ENCODE measurements at regions not wholly inside any gene's neighbourhood (a gene's known extent, or its start where the extent isn't known, plus 50 kb on each side); places are given as distances from the start of the nearest gene placed in this dataset.

DNA sequence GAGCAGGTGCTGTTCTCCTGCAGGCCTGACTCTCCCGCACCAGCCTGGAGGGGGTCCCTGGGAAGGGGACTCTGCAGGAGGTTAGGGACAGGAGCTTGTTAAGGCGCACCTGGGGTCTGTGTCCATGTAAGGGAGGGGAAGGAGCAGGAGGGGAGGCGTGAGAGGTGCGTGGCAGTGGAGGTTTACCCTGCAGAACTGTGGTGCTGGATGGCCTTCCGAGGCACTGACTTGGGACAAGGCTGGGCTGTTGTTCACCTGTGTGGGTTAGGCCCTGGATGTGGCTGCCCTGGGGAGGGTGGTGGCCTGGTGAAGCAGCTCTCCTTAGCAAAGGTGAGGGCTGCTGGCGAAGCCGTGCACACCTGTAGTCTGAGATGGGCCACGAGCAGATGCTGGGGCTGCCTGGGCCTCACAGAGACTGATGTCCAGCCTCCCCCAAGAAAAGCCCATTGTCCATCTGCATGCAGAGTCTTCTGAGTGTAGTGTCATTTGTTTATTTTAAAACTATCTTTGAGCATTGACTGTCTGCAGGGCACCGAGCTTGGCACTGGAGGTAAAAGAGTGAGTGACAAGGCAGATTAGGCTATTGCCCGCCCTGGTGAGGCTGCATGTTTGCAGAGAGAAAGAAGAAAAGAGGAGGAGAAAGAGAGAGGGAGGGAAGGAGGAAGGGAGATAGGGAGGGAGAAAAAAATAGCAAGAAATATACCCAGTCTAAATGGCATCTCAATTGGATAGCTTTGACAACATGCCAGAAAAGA lies 225.3 kb downstream of the GLRX3 start:
- Histone ChIP-seq H3K9me3 (ENCODE audit: insufficient read depth, low read length) (no peaks in the 10 kb centered on the region), H3K79me2 (ENCODE audit: low read length) (no peaks in the 10 kb centered on the region), H3K27ac (ENCODE audit: low read length) (no peak overlapping the region), H3K4me2 (ENCODE audit: low read length) (no peak overlapping the region), H2AFZ (ENCODE audit: low read depth, low read length) (no peak overlapping the region), H3K36me3 (replicated peaks; ENCODE audit: low read depth, low read length) (no peaks in the 10 kb centered on the region), H3K9ac (ENCODE audit: low read length) (no peak overlapping the region), H3K4me1 (ENCODE audit: low read length) (no peaks in the 10 kb centered on the region), H4K20me1 (ENCODE audit: insufficient read depth, low read length) (no peaks in the 10 kb centered on the region), H3K27me3 (ENCODE audit: low read depth, low read length) (no peaks in the 10 kb centered on the region), H3K4me3 (ENCODE audit: low read length) (no peak overlapping the region)
- TF ChIP-seq, protein P1, sequence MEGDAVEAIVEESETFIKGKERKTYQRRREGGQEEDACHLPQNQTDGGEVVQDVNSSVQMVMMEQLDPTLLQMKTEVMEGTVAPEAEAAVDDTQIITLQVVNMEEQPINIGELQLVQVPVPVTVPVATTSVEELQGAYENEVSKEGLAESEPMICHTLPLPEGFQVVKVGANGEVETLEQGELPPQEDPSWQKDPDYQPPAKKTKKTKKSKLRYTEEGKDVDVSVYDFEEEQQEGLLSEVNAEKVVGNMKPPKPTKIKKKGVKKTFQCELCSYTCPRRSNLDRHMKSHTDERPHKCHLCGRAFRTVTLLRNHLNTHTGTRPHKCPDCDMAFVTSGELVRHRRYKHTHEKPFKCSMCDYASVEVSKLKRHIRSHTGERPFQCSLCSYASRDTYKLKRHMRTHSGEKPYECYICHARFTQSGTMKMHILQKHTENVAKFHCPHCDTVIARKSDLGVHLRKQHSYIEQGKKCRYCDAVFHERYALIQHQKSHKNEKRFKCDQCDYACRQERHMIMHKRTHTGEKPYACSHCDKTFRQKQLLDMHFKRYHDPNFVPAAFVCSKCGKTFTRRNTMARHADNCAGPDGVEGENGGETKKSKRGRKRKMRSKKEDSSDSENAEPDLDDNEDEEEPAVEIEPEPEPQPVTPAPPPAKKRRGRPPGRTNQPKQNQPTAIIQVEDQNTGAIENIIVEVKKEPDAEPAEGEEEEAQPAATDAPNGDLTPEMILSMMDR (IDR thresholded peaks at IDR 0.05; ENCODE audit: low read depth, low read length) = no peak
- TF ChIP-seq EZH2phosphoT487 (IDR thresholded peaks at IDR 0.05; ENCODE audit: low read depth) = no peak

GRCh38 chr10:130362308-130362761 lies 226.1 kb downstream of the GLRX3 start:
- Histone ChIP-seq H3K27ac (ENCODE audit: low read length) (no peak overlapping the region), H3K9me3 (ENCODE audit: insufficient read depth, low read length) (no peaks in the 10 kb centered on the region), H3K4me2 (ENCODE audit: low read length) (no peak overlapping the region)

DNA sequence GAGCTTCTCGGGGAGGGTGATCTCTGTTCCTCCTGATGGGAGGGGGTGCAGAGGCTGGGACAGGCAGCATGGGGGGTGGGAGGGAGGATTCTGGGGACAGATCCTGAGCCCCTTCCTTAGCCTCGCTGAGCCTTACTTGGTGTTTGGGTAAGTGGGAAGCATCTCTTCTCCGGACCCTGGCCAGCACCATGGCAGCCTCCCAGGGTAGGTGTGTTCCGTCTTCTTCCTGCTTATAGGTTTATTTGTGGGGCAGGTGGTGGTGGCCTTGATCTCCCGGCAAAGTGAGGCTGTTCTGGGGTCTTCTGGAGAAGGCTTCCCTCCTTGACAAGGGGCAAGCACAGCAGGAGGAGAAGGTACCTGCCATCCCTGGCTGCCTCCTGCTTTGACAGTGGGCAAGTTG lies 226.9 kb downstream of the GLRX3 start:
- no peak for TF ChIP-seq EZH2phosphoT487 (IDR thresholded peaks at IDR 0.05; ENCODE audit: low read depth)
- TF ChIP-seq, protein P1 (IDR thresholded peaks at IDR 0.05; ENCODE audit: low read depth, low read length) = no peak
- no peaks in the 10 kb centered on the region for H3K4me1 ChIP-seq (ENCODE audit: low read length)
- no peaks in the 10 kb centered on the region for H3K27me3 ChIP-seq (ENCODE audit: low read depth, low read length)
- no peak overlapping the region for H3K4me3 ChIP-seq (ENCODE audit: low read length)
- no peaks in the 10 kb centered on the region for H3K79me2 ChIP-seq (ENCODE audit: low read length)
- no peak overlapping the region for H3K4me2 ChIP-seq (ENCODE audit: low read length)
- no peak overlapping the region for H2AFZ ChIP-seq (ENCODE audit: low read depth, low read length)
- no peak overlapping the region for H3K27ac ChIP-seq (ENCODE audit: low read length)
- no peaks in the 10 kb centered on the region for H3K9me3 ChIP-seq (ENCODE audit: insufficient read depth, low read length)
- no peaks in the 10 kb centered on the region for H4K20me1 ChIP-seq (ENCODE audit: insufficient read depth, low read length)
- H3K9ac ChIP-seq (ENCODE audit: low read length) = no peak overlapping the region
- no peaks in the 10 kb centered on the region for H3K36me3 ChIP-seq (replicated peaks; ENCODE audit: low read depth, low read length)

More at GRCh38 chr10:130362308-130362761, 226.1 kb downstream of the GLRX3 start:
- Histone ChIP-seq H3K4me3 (ENCODE audit: low read length) (no peak overlapping the region), H3K27me3 (ENCODE audit: low read depth, low read length) (no peaks in the 10 kb centered on the region), H4K20me1 (ENCODE audit: insufficient read depth, low read length) (no peaks in the 10 kb centered on the region), H3K79me2 (ENCODE audit: low read length) (no peaks in the 10 kb centered on the region), H2AFZ (ENCODE audit: low read depth, low read length) (no peak overlapping the region), H3K4me1 (ENCODE audit: low read length) (no peaks in the 10 kb centered on the region), H3K36me3 (replicated peaks; ENCODE audit: low read depth, low read length) (no peaks in the 10 kb centered on the region), H3K9ac (ENCODE audit: low read length) (no peak overlapping the region)
- no peak for TF ChIP-seq EZH2phosphoT487 (IDR thresholded peaks at IDR 0.05; ENCODE audit: low read depth)
- TF ChIP-seq, protein P1 (IDR thresholded peaks at IDR 0.05; ENCODE audit: low read depth, low read length) = no peak

DNA sequence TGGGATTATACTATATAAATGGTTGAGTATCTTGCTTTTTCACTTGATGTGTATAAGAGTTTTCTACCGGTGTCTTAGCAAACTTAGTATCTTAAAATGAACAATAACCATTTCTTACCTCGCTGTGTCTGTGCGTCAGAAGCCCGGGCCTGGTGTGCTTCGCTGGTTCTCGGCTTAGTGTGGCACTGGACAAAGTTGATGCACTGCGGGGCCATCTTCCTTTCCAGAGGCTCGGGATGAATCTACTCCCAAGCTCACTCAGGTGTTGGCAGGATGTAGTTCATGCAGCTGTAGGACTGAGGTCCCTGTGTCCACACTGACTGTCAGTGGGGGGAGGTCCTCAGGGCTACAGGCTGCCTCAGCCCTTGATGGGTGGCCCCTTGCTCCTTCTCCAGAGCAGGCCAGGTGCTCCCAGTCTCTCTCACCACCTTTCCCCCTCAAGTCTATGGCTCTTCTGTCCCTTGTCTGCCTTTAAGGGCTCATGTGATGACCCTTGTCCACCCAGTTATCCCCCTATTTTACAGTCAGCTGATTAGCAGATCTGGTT lies 227.8 kb downstream of the GLRX3 start:
- Histone ChIP-seq H3K4me2 (ENCODE audit: low read length) (no peak overlapping the region), H3K36me3 (replicated peaks; ENCODE audit: low read depth, low read length) (no peaks in the 10 kb centered on the region), H3K9me3 (ENCODE audit: insufficient read depth, low read length) (no peaks in the 10 kb centered on the region), H3K79me2 (ENCODE audit: low read length) (no peaks in the 10 kb centered on the region), H3K4me3 (ENCODE audit: low read length) (no peak overlapping the region), H3K9ac (ENCODE audit: low read length) (no peak overlapping the region), H3K4me1 (ENCODE audit: low read length) (no peaks in the 10 kb centered on the region), H3K27ac (ENCODE audit: low read length) (no peak overlapping the region), H3K27me3 (ENCODE audit: low read depth, low read length) (no peaks in the 10 kb centered on the region), H2AFZ (ENCODE audit: low read depth, low read length) (no peak overlapping the region), H4K20me1 (ENCODE audit: insufficient read depth, low read length) (no peaks in the 10 kb centered on the region)
- TF ChIP-seq, protein P1 (IDR thresholded peaks at IDR 0.05; ENCODE audit: low read depth, low read length) = no peak
- no peak for TF ChIP-seq EZH2phosphoT487 (IDR thresholded peaks at IDR 0.05; ENCODE audit: low read depth)

All from OCI-LY3 (cell line).